ENCODE measurements at regions not wholly inside any gene's neighbourhood (a gene's known extent, or its start where the extent isn't known, plus 50 kb on each side); places are given as distances from the start of the nearest gene placed in this dataset.

- no peak overlapping the region for H3K27ac Mint-ChIP-seq (ENCODE audit: unreplicated experiment)
- CTCF ChIA-PET = no interaction called here
- no peak overlapping the region for H3K4me3 Mint-ChIP-seq (ENCODE audit: low read depth, unreplicated experiment)
- BruUV-seq (replicated peaks) = no TSS peak
- intact Hi-C loops (cut with micrococcal nuclease; ENCODE audit: unreplicated experiment) = no loop called here
- H3K4me1 Mint-ChIP-seq (ENCODE audit: low read depth, unreplicated experiment) = no peaks in the 10 kb centered on the region
- peaks cover 5% of the 10 kb centered on the region for H3K9me3 Mint-ChIP-seq (ENCODE audit: low read depth, unreplicated experiment)
- TF ChIP-seq, protein P1, sequence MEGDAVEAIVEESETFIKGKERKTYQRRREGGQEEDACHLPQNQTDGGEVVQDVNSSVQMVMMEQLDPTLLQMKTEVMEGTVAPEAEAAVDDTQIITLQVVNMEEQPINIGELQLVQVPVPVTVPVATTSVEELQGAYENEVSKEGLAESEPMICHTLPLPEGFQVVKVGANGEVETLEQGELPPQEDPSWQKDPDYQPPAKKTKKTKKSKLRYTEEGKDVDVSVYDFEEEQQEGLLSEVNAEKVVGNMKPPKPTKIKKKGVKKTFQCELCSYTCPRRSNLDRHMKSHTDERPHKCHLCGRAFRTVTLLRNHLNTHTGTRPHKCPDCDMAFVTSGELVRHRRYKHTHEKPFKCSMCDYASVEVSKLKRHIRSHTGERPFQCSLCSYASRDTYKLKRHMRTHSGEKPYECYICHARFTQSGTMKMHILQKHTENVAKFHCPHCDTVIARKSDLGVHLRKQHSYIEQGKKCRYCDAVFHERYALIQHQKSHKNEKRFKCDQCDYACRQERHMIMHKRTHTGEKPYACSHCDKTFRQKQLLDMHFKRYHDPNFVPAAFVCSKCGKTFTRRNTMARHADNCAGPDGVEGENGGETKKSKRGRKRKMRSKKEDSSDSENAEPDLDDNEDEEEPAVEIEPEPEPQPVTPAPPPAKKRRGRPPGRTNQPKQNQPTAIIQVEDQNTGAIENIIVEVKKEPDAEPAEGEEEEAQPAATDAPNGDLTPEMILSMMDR (IDR thresholded peaks at IDR 0.05; ENCODE audit: unreplicated experiment) = no peak
- no peaks in the 10 kb centered on the region for H3K36me3 Mint-ChIP-seq (ENCODE audit: insufficient read depth, unreplicated experiment)
- H3K27me3 Mint-ChIP-seq (ENCODE audit: unreplicated experiment) = no peaks in the 10 kb centered on the region
- DNase-seq = no peak
These were observed 234.4 kb upstream of the RGPD4 start for GRCh38 chr2:107592280-107592624.

DNA sequence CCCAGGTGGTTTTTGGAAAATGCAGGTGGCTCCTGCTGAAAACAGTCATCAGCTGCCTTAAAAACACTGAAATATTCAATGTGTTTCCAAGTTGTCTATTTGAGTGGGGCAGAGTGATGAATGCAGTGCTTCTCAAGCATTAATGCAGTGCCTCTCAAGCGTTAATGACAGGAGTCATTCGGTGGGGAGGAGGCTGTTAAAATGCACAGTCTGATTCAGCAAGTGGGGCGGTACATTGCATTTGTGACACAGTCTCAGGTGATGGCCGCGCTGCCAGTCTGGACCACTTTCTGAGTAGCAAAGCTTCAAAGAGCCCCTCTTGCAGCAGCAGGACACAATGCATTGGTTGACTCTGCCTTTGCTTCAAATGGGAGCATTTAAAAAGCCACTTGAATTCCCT is 231.4 kb upstream of the RGPD4 start:
- Mint-ChIP-seq H3K27ac (ENCODE audit: unreplicated experiment) (no peak overlapping the region), H3K4me3 (ENCODE audit: low read depth, unreplicated experiment) (no peak overlapping the region), H3K4me1 (ENCODE audit: low read depth, unreplicated experiment) (no peaks in the 10 kb centered on the region), H3K27me3 (ENCODE audit: unreplicated experiment) (no peaks in the 10 kb centered on the region), H3K36me3 (ENCODE audit: insufficient read depth, unreplicated experiment) (no peaks in the 10 kb centered on the region), H3K9me3 (ENCODE audit: low read depth, unreplicated experiment) (peaks cover 7% of the 10 kb centered on the region)
- no peak for DNase-seq
- TF ChIP-seq, protein P1 (IDR thresholded peaks at IDR 0.05; ENCODE audit: unreplicated experiment) = no peak
- intact Hi-C loops (cut with micrococcal nuclease; ENCODE audit: unreplicated experiment) = no loop called here
- BruUV-seq (replicated peaks) = no TSS peak
- CTCF ChIA-PET = interaction anchor here (0.6 kb wide), 1 partner anchor 1417 kb away, joined by 5 read pairs; no protein-coding TSS in a partner anchor

DNA sequence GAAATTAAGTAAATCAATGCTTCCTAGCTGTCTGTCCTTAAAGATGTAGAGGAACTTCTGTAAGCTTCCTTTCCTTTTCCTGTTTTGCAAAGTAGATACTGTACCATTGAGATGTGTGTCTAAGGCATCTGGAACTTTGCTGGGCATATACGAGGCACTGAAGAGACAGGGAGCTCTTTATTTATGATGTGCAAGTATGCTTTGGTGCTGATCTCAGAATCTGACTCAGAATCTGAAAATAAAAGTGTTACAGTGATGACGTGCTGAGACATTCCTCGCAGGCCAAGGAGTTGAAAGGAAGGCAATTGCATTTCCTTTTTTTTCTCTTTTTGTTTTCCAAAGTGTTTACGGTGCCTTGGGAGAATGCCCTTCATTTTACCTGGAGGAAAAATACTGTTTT is 230.9 kb upstream of the RGPD4 start:
- TF ChIP-seq, protein P1 (IDR thresholded peaks at IDR 0.05; ENCODE audit: unreplicated experiment) = no peak
- CTCF ChIA-PET = no interaction called here
- H3K27me3 Mint-ChIP-seq (ENCODE audit: unreplicated experiment) = no peaks in the 10 kb centered on the region
- H3K9me3 Mint-ChIP-seq (ENCODE audit: low read depth, unreplicated experiment) = peaks cover 7% of the 10 kb centered on the region
- no peak overlapping the region for H3K4me3 Mint-ChIP-seq (ENCODE audit: low read depth, unreplicated experiment)
- no peaks in the 10 kb centered on the region for H3K36me3 Mint-ChIP-seq (ENCODE audit: insufficient read depth, unreplicated experiment)
- no peak overlapping the region for H3K27ac Mint-ChIP-seq (ENCODE audit: unreplicated experiment)
- BruUV-seq (replicated peaks) = no TSS peak
- H3K4me1 Mint-ChIP-seq (ENCODE audit: low read depth, unreplicated experiment) = no peaks in the 10 kb centered on the region
- intact Hi-C loops (cut with micrococcal nuclease; ENCODE audit: unreplicated experiment) = no loop called here
- DNase-seq = no peak

DNA sequence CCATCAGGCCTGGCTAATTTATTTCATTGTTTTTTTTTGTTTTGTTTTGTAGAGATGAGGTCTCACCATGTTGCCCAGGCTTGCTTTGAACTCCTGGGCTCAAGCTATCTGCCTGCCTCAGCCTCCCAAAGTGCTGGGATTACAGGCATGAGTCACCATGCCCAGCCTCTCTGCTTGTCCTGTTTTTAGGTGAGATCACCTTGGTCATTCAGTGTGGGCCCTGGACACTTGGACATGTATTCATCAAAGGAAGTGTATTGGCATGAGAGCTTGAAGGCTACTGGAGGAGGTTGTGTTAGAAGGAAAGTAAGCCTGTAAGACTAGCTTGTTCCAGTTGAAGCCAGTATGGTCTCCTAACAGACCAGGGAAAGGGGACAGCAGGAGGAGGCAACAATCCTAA is 229.2 kb upstream of the RGPD4 start:
- Mint-ChIP-seq H3K9me3 (ENCODE audit: low read depth, unreplicated experiment) (peaks cover 7% of the 10 kb centered on the region), H3K27ac (ENCODE audit: unreplicated experiment) (no peak overlapping the region), H3K27me3 (ENCODE audit: unreplicated experiment) (no peaks in the 10 kb centered on the region), H3K4me3 (ENCODE audit: low read depth, unreplicated experiment) (no peak overlapping the region), H3K36me3 (ENCODE audit: insufficient read depth, unreplicated experiment) (no peaks in the 10 kb centered on the region), H3K4me1 (ENCODE audit: low read depth, unreplicated experiment) (no peaks in the 10 kb centered on the region)
- TF ChIP-seq, protein P1 (IDR thresholded peaks at IDR 0.05; ENCODE audit: unreplicated experiment) = no peak
- no TSS peak for BruUV-seq (replicated peaks)
- intact Hi-C loops (cut with micrococcal nuclease; ENCODE audit: unreplicated experiment) = no loop called here
- CTCF ChIA-PET = no interaction called here
- DNase-seq = no peak

DNA sequence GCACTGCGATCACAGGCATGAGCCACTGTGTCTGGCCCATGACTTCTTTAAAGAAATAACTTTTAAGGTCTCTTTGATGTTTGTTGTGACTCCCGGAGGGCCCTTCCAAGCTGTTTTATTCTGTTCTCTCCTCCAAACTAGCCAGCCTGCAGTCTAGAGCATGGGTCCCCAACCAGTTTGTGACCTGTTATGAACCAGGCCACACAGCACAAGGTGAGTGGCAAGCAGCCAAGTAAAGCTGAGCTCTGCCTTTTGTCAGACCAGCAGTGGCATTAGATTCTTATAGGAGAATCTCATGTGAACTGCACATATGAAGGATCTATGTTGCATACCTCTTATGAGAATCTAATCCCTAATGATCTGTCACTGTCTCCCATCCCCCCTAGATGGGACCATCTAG is 223.9 kb upstream of the RGPD4 start:
- intact Hi-C loops (cut with micrococcal nuclease; ENCODE audit: unreplicated experiment) = no loop called here
- no peak overlapping the region for H3K27ac Mint-ChIP-seq (ENCODE audit: unreplicated experiment)
- CTCF ChIA-PET = no interaction called here
- BruUV-seq (replicated peaks) = no TSS peak
- H3K4me1 Mint-ChIP-seq (ENCODE audit: low read depth, unreplicated experiment) = no peaks in the 10 kb centered on the region
- H3K27me3 Mint-ChIP-seq (ENCODE audit: unreplicated experiment) = no peaks in the 10 kb centered on the region
- DNase-seq = no peak
- no peak overlapping the region for H3K4me3 Mint-ChIP-seq (ENCODE audit: low read depth, unreplicated experiment)
- no peaks in the 10 kb centered on the region for H3K36me3 Mint-ChIP-seq (ENCODE audit: insufficient read depth, unreplicated experiment)
- H3K9me3 Mint-ChIP-seq (ENCODE audit: low read depth, unreplicated experiment) = peaks cover 5% of the 10 kb centered on the region
- TF ChIP-seq, protein P1 (IDR thresholded peaks at IDR 0.05; ENCODE audit: unreplicated experiment) = no peak
